ENCODE measurements at regions not wholly inside any gene's neighbourhood (a gene's known extent, or its start where the extent isn't known, plus 50 kb on each side); places are given as distances from the start of the nearest gene placed in this dataset.

GRCh38 chr7:27314111-27314510 lies 71.5 kb downstream of the EVX1 start:
- TF ChIP-seq IRF2 (CRISPR knock-in tag; IDR thresholded peaks at IDR 0.05; ENCODE audit: borderline replicate concordance, low read depth) (no peak), ATF1 (CRISPR knock-in tag; IDR thresholded peaks at IDR 0.05) (no peak), USF2 (CRISPR knock-in tag; IDR thresholded peaks at IDR 0.05) (no peak), CTCF (IDR thresholded peaks at IDR 0.05) (no peak), NFYB (CRISPR knock-in tag; conservative IDR thresholded peaks at IDR 0.05; ENCODE audit: low read depth) (no peak), FOXP4 (CRISPR knock-in tag; IDR thresholded peaks at IDR 0.05) (no peak), CBFB (CRISPR knock-in tag; IDR thresholded peaks at IDR 0.05; ENCODE audit: low read depth) (no peak)

All from WTC11 (cell line).